Bronchial epithelial cell (primary cell): ENCODE measurements at regions not wholly inside any gene's neighbourhood (a gene's known extent, or its start where the extent isn't known, plus 50 kb on each side); places are given as distances from the start of the nearest gene placed in this dataset.
"Not testable (repeated sequence)": the region's sequence is repeated elsewhere in the genome, so short reads cannot be mapped to it uniquely, and the experiment has no call there.

ENCODE experiments used
- DNase-seq: peaks from one replicate; pipeline ENCODE4 v3.0.0-alpha.2; 2010; ENCODE audit warnings: low read depth
- FAIRE-seq: peaks from 2 replicates; lab custom pipeline; 2011; peaks lifted over from hg19 to GRCh38; lab: Jason Lieb, UNC
- H3K27me3 ChIP-seq: 2 replicates; pipeline ENCODE4 v1.5.1; 2011; ENCODE audit warnings: low read length; ENCODE audit not compliant: control insufficient read depth, insufficient read depth
- H3K36me3 ChIP-seq: 2 replicates; pipeline ENCODE4 v1.5.1; 2011; ENCODE audit warnings: low read length; ENCODE audit not compliant: control insufficient read depth, insufficient read depth
- H3K4me3 ChIP-seq: 2 replicates; pipeline ENCODE4 v1.5.1; 2011; ENCODE audit warnings: mild to moderate bottlenecking, low read depth, low read length, control low read depth
- TF ChIP-seq, protein P1 (sequence below): IDR thresholded peaks from 2 replicates; pipeline ENCODE4 v1.5.1; 2011; ENCODE audit warnings: mild to moderate bottlenecking, moderate library complexity, low read length, control low read depth, inconsistent platforms; ENCODE audit not compliant: insufficient read depth, severe bottlenecking

DNA sequence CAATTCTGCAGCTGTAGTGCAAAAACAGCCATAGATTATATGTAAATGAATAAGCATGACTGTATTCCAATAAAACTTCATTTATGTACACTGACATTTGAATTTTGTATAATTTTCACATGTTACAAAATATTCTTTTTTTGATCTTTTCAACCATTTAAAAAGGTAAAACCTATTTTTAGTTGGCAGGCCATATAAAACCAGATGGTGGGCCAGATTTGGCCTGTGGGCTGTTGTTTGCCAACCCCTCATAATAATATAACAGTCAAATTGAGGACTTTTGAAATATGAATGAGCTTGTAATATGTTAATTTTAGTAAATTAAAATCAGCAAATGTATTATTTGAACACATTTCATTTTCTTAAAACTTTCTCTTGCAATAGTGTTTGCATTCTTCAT lies 913.4 kb downstream of the TLE1 start:
- DNase-seq (no peak), FAIRE-seq (no peak)
- Histone ChIP-seq H3K36me3 (no peaks in the 10 kb centered on the region), H3K27me3 (no peaks in the 10 kb centered on the region), H3K4me3 (no peak overlapping the region)
- TF ChIP-seq, protein P1, sequence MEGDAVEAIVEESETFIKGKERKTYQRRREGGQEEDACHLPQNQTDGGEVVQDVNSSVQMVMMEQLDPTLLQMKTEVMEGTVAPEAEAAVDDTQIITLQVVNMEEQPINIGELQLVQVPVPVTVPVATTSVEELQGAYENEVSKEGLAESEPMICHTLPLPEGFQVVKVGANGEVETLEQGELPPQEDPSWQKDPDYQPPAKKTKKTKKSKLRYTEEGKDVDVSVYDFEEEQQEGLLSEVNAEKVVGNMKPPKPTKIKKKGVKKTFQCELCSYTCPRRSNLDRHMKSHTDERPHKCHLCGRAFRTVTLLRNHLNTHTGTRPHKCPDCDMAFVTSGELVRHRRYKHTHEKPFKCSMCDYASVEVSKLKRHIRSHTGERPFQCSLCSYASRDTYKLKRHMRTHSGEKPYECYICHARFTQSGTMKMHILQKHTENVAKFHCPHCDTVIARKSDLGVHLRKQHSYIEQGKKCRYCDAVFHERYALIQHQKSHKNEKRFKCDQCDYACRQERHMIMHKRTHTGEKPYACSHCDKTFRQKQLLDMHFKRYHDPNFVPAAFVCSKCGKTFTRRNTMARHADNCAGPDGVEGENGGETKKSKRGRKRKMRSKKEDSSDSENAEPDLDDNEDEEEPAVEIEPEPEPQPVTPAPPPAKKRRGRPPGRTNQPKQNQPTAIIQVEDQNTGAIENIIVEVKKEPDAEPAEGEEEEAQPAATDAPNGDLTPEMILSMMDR: no peak

DNA sequence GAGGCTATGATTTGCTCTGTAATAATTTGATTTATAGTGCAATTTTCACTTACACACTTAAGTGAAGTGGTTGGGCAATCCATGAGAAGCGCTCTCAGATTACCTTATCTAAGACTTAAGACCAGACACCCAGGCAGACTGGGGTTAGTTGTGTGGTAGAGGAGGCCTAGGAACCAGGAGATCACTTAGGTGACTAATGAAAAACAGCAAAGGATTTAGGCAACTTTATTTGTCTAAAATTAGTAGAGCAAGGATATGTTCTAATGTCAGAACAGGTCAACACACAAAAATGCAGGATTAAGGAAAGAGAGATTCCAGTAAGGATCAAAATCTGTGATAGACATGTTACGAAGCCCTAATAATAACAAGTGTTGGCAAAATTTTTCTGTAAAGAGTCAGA lies 913.8 kb downstream of the TLE1 start:
- FAIRE-seq (no peak), DNase-seq (no peak)
- TF ChIP-seq, protein P1: no peak
- no peak overlapping the region for H3K4me3 ChIP-seq
- no peaks in the 10 kb centered on the region for H3K27me3 ChIP-seq
- no peaks in the 10 kb centered on the region for H3K36me3 ChIP-seq

DNA sequence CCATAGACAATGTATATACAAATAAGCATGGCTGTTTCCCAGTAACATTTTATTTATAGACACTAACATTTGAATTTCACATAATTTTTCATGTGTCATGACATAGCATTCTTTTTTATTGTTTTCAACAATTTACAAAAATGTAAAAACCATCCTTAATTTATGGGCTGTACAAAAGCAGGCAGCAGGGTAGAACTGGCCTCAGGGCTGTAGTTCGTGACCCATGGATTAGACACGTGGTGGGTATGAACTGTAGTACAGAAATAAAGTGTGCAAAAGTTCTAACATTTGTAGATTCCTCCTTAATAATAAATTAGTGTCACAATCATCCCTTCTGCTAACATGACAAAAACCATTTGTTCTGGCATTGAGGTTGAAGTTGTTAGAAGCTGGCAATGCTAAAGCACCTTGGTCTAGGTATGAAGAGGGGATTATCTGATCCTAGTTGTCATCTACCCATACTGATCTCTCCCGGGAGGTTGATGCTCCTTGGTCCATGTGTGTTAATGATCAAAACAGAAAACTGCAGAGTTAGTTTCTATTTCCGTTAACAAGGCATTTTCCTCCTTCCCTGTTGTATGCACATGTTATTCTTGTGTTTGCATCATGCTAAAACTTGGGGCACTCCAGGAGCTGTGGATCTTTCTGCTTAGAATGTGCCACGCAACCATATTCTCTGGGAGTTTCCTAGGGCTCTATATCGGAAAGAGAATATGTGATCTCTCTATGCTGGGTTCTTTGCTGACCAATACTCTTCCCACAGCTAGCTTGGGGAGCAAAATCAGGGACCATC lies 917.6 kb downstream of the TLE1 start:
- Histone ChIP-seq H3K4me3 (no peak overlapping the region), H3K27me3 (no peaks in the 10 kb centered on the region), H3K36me3 (no peaks in the 10 kb centered on the region)
- FAIRE-seq (no peak), DNase-seq (no peak)
- TF ChIP-seq, protein P1: no peak

DNA sequence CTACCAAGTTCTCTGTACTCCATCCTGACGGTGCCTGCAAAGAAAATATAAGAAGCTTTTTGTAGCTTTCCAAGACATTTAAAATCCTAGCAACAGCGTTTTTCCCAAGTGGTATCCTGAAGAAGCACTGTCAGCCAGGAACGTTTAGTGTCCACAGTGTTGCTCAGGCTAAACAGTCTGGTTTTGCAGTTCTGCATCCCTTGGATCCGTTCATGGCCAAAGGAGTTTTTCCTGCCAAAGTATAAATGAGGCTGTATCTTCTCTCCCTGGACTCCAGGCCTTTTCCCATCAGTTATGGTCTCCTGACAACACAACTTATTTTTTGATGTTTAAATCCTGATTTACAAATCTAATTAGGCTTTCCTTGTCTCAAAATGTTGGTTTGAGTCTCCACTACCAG lies 925.8 kb downstream of the TLE1 start:
- TF ChIP-seq, protein P1: no peak
- no peaks in the 10 kb centered on the region for H3K27me3 ChIP-seq
- H3K36me3 ChIP-seq: no peaks in the 10 kb centered on the region
- no peak overlapping the region for H3K4me3 ChIP-seq
- no peak for DNase-seq
- no peak for FAIRE-seq

DNA sequence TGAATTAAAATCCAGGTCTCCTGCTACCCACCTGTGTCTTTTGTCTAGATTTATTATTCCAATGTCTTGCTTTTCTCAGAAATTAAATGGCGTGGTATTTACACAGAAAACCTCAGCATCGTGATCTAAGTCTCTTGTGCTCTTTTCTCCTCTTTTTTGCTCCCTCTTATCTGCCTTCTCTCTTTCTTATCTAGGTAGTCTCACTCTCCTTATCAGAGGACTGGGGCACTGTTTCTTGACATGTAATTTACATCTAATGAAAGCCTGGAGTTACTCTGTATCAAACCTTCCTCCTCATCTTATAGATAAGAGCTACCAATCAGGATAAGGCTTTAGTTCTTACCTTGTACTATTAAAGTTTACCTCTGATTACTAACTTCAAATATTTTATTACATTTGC lies 933.8 kb downstream of the TLE1 start:
- no peak for FAIRE-seq
- TF ChIP-seq, protein P1: no peak
- no peak for DNase-seq
- Histone ChIP-seq H3K36me3 (no peaks in the 10 kb centered on the region), H3K27me3 (no peaks in the 10 kb centered on the region), H3K4me3 (no peak overlapping the region)

DNA sequence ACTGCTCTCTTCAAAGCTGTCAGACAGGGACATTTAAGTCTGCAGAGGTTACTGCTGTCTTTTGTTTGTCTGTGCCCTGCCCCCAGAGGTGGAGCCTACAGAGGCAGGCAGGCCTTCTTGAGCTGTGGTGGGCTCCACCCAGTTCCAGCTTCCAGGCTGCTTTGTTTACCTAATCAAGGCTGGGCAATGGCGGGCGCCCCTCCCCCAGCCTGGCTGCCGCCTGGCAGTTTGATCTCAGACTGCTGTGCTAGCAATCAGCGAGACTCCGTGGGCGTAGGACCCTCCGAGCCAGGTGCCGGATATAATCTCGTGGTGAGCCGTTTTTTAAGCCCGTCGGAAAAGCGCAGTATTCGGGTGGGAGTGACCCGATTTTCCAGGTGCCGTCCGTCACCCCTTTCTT lies 942.3 kb downstream of the TLE1 start:
- not testable (repeated sequence) for H3K36me3 ChIP-seq, FAIRE-seq, H3K4me3 ChIP-seq, H3K27me3 ChIP-seq, DNase-seq
